DMS 273 treated with DMSO at 0.1 percent for 48 hours (cell line): ENCODE measurements at regions not wholly inside any gene's neighbourhood (a gene's known extent, or its start where the extent isn't known, plus 50 kb on each side); places are given as distances from the start of the nearest gene placed in this dataset.

ENCODE experiments used
- DNase-seq: peaks from one replicate; lab custom pipeline; 2025; lab: John Stamatoyannopoulos, UW

DNA sequence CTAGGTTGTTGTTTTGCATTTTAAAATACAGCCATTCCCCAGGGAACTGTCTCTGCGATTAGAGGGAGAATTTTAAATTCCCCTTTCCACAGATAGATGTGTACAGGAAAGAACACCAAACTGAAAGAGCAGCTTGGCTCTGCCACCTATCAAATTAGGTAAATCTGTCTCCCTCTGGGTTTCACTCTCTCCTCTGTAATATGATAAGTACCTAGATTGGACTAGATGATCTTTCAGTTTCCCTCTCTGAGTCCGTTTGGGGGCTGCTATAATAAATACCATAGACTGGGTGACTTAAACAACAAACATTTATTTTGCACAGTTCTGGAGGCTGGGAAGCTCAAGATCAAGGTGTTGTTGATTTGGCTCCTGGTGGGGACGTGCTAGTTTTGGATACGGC lies 186.0 kb downstream of the KIF20B start:
- DNase-seq = no peak

DNA sequence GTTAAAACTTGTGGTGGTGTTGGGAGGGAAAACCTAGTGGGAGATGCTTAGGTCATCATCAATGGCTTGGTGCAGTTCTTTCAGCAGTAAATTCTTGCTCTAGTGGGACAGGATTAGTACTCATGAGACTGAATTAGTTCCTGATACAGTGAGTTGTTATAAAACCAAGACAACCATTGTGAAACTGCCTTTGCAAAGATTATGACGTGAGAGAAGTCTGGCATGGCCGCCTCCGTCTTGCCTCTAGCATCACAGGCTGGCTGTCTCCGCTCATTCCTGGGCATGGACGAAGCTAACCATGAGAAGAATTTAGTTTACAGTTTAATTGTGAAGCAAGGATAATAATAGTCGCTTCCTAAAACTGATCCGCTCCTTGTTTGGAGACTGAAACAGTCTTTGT lies 186.4 kb downstream of the KIF20B start:
- no peak for DNase-seq

DNA sequence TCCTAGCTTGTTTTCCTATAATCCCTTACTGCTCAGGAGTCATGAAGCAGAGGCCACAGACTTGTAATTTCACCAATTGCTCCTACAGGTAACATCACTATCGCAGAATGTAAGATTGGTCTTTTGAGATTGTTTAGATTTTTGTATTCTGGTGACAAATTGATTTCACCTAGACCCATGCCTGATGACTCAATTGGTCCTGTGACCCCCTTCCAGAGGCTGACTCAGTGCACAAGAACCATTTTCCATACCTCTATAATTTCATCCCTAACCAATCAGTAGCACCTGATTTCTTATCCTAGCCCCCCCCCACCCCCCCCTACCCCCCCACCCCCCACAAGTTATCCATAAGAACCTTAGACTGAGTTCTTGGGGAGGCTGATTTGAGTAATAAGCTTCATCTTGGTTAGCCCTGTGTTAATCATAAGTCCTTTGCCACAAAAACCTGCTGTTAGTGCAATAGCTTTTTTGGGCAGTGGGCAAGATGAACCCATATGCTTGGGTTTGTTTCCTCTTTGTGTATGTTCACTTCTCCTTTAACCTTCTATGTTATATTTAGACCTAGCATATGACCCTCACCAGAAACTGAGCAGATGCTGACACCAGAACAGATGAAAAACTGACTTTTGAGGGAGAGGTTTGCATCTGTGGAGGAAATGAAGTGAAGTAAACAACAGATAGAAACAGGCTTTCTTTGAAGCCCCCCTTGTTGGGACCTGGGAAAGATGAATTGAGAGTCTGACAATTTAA lies 187.1 kb downstream of the KIF20B start:
- DNase-seq = no peak

DNA sequence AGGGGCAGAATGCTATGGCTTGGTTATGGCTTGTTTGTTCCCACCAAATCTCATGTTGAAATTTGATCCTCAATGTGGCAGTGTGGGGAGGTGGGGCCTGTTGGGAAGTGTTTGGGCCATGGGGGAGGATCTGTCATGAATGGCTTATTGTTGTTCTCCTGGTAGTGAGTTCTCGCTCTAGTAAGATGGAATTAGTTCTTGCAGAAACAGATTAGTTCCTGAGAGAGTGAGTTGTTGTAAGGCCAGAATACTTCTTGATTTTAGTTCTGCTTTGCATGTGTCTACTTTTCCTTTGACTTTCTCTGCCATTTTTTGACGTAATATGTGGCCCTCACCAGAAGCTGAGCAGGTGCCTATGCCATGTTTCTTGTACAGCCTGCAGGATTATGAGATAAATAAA lies 188.2 kb downstream of the KIF20B start:
- no peak for DNase-seq

DNA sequence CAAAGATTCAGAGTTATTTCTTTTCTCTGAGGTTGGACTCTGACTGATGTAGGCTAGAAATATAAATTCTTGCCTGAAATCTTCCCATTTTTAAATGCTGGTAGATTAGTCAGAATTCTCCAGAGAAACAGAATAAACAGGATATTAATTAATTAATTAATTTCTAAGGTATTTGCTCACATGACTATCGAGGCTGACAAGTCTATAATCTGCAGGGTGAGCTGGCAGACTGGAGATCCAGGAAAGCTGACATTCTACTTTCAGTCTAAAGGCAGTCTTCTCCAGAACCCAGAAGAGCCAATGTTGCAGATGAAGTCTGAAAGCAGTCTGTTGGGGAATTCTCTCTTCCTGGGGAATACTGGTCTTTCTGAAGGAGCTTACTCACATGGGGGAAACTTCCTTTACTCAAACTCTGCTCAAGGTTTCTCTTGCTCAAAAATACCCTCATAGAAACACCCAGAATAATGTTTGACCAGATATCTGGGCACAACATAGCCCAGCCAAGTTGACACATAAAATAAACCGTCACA lies 189.7 kb downstream of the KIF20B start:
- no peak for DNase-seq

DNA sequence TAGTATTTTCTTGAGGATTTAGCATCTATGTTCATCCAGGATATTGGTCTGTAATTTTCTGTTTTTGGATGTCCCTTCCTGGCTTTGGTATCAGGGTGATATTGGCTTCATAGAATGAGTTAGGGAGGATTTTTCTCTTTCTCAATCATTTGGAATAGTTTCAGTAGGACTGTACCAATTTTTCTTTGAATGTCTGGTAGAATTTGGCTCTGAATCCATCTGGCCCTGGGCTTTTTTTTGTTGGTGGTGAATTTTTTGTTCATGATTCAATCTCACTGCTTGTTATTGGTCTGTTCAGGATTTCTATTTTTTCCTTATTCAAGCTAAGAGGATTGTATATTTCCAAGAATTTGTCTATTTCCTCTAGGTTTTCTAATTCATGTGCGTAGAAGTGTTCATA lies 192.7 kb downstream of the KIF20B start:
- DNase-seq = no peak

DNA sequence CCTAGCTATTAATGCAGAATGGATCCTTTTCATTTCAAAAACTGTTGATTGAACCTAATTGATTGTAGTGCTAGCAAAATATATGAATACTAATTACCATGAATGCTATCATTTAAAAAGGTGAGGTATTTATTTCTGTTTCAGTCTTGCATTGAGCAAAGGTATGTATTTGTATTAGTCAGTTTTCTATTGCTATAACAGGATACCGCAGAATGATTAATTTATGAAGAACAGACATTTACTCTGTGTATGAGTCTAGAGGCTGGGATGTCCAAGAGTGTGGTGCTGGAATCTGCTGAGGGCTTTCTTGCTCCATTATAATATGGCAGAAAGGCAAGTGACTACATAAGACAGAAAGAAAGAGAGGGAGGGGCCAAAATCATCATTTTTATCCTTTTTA lies 199.2 kb downstream of the KIF20B start:
- DNase-seq = no peak

DNA sequence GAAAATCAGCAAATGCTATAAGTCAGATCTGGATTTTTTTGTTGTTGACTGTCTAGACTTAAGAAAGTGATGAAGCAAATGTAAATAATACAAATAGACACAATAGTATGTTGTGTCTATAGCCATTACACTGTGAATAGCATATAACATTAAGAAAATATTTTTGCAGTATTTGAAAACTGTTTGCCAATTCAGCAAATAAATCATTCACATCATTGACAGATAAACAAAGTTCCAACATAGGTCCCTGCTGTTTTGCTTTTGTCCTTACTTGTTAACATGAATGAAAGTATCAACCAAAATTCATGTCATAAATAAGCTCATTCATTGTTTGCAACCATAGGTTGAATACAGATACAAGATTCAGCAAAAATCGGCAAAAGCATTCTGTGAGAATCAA lies 200.5 kb downstream of the KIF20B start:
- DNase-seq = no peak

DNA sequence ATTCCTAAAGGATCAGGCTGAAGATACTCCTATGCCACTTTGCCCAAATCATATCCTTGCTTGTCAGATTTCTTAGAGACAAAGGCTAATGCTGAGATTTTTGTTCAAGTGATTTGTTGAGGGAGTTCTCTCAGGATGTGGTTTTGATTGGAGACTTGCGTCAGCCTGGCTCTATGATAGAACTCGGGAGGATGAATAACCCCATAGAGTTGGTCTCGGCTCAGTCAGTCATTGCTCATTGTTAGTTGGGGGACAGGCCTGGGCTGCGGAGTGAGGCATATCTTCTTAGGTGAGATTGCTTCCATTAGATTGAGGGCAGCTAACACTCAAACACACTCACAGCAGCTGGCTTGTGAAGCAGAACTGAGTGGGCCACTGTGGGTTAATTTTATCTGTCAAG lies 203.4 kb downstream of the KIF20B start:
- no peak for DNase-seq

DNA sequence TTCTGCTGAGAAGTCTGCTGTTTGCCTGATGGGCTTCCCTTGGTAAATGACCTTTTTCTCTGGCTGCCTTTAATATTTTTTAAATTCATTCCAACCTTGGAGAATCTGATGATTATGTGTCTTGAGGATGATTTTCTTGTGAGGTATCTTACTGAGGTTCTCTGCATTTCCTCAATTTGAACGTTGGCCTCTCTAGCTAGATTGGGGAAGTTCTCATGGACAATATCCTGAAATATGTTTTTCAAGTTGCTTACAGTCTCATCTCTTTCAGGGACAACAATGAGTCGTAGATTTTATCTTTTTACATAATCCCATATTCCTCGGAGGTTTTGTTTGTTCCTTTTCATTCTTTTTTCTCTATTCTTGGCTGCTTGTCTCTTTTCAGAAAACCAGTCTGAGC lies 208.4 kb downstream of the KIF20B start:
- DNase-seq = no peak

DNA sequence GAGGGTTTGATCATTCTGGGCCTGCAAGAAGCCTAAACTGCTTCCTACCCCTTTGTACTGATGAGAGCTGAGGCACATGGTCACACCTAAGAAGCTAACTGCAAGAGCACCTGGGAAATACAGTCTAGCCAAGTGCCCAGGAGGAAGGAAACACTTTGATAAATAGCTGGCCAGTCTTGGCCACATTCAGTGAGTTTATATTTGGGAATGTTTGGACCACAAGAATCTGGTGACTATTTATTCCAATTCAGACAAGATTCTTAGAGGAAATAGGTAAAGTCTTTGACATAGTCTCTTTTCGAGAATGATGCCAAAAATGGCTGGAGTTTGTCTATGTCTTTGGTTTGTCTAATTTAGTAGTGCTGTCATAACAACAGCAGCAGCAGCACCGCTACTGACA lies 213.6 kb downstream of the KIF20B start:
- DNase-seq = no peak

DNA sequence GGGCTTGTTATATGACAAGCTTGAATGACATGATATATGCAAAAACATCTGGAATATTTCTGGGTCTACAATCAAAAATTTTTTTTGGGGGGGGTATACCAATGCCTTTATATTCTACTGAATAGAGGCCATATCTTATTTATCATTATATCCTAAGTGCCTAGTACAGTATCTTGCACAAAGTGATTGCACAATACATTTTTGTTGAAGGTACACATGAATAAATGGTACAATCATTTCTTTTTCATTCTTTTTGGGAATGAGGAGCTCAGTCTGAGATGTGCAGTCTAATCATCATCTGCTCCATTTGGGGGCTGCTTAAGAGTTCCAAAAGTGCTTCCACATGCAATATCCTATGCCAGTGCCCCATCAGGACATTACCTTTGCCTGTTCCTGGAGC lies 214.6 kb downstream of the KIF20B start:
- no peak for DNase-seq

DNA sequence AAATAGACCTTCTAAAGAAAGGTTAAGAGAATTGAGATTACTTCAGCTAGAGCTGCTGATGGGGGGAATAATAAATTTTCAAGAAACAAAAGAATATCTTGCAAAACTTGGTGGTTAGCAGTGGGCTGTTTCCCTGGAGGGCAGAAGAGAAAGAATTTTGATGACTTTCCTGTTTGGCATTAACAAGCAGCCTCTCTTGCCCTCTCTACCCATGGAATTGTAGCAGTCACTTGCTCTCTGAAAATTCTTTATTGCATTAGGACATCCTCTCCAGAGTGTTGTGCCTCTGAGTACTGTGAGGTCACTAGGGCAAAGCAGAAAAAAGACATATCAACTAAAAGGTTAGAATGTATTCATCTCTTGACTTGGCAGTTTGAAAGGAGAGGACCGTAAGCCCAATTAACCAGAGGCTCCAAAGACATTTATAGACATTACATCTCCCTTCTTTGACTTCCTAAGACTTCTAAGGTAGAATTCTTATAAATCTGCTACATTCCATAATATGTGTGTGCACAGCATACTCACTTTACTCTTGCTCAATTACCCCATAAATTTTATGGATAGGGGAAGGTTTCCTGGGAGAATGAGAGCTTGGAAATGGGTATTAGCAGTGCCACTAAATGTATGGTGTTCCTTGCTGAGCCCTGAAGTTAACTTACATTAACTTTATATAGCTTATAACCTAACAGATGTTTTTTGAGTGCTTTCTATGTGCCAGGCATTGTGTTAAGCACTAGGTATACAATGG lies 215.3 kb downstream of the KIF20B start:
- DNase-seq = no peak

DNA sequence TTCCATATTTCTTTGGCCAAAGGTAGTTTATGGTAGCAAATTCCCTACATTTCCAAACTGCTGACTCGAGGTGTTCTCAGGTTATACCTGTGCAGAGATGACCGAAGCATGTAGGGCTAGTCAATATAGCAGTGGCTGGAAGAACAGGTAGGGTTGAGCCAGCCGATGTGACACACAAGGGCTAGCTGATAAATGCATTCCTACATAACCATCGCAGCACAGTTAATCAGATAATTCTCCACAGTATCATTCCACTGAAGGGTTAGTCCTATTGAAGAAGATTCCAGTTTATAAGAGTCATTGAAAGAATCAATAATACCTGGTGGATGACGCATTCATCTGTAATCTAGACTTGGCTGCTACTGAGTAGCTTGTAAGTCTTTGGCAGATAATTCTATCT lies 220.0 kb downstream of the KIF20B start:
- no peak for DNase-seq

DNA sequence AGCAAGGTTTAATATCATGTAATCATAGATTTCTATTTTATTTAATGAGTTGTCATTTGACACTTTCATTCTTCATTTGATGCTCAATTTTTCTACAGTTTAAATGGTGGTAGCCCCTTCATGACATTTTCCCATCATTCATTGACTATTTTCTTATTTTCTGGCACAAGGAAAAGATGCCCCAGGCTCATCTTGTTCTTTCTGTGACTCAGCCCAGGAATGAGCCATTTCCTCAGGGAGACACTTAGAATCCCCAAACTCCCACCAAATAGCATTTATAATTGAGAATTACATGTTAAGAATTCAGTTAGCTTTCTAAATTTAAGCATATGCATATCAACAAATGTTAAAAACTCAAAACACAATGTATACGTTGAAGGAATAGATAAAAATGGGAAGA lies 222.3 kb downstream of the KIF20B start:
- DNase-seq = no peak

DNA sequence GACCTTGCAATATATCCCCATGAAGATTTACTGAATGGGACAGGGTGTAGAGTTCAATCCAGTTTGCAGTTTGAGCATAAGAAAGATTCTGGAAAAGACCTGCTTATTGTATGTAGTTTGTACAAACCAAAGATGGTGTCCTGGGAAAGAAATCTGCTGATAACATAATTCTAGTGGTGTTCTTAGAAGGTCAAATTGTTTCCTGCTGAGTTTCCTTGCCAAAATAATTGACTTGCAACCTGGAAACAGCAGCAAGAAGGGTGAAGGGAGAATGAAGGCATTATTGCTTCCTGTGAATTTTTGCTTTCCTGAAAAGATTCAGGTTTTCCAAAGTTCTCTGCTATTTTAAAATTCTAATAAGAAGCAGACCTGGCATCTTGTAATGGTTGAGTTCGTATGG lies 222.9 kb downstream of the KIF20B start:
- DNase-seq = no peak

DNA sequence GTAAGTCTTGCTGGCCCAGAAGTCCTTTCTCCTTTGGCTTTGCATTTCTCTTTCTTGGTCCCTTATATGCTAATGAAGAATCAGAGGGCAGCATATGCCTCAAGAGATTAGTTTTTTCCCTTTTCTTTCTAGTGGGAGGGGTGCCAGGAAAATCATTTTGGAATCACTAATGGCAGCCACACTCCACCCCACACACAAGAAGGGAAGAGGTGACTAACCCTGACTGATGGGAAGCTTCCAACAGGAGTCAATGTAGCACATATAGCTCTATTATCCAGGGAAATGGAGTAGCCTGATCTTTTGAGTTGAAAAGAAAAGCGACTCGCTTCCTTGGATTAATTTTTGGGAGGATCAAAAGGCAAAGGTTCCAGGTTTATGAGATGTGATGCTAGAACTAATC lies 225.3 kb downstream of the KIF20B start:
- DNase-seq = no peak

DNA sequence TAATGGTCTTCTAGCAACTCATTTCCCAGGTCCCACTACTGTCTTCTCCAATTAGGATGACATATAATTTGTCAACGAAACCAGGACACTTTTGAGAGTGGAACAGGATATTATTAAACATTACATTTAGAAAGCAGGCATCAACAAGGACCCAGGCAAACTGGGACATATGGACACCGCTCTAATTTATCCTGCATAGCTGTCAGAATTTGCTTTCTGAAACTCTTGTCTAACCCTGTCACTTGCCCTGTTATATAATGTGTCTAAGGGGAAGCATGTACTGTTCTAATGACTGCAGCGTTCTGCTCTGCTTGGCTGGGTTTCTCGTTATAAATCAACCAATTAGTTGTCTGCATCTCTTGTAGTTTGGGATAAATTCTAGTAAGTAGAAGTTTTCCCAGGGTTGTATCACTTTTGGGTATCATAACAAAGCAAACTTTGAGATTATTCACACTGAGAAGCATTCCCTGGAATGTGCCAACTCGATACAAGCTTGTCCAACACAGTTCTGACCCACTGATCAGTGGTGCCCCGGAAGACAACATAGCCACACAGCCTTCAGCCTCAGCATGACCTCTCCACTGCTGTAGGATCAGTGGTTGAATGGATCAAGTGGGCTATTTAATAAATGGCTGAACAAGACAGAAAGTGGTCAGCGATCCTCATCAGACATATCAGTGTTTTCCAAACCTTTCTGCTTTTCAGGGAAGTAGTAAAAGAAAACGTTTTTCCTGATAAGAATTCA lies 228.1 kb downstream of the KIF20B start:
- no peak for DNase-seq

DNA sequence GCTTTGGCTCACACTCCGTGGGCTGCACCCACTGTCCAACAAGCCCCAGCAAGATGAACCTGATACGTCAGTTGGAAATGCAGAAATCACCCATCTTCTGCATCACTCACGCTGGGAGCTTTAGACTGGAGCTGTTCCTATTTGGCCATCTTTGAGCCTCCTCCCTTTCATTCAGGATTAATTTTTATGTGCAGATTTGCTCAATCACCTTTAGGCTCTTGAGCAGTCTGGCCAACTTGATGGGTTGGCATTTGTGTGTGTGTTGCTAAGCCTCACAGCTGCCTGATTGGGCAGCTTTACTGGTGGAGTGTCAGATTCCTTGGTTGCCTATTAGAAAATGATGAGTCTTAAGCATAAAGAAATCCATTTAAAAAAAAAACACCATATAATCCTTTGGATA lies 236.1 kb downstream of the KIF20B start:
- DNase-seq = no peak

DNA sequence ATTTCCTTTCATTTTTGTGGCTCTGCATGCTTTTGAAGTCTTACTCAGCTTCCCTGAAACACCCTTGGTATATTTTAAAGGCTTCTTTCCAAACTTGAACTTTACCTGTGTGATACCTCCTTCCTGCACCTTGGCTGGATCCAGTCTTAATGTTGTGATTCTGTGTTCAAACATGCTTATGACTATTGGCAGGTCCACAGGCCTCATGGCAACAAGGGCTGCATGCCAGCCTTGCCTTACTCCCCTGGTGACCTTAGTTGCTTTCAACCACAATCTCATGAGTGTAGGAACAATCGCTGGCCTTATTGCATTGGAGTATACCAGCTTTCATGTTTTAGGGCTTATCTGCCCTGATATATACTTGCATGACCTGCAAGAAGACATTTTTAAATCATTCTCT lies 238.7 kb downstream of the KIF20B start:
- no peak for DNase-seq

DNA sequence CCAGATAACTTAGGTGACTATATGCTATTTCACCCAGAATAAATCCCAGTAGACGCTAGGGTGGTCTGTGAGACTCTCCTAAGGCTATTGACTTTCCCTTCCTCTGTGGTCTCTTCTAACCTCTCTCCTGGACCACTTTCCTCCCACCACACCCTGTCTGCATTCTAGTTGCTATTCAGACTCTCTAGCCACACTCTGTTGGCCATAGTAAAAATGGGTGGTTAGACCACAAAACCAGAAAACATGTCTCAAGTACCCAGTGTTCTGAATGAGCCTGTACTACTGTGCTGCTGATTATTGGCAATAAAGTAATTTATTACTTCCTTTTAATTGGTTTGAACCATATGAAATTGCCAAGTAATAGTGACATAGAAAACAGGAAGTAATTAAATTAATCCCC lies 240.8 kb downstream of the KIF20B start:
- no peak for DNase-seq

DNA sequence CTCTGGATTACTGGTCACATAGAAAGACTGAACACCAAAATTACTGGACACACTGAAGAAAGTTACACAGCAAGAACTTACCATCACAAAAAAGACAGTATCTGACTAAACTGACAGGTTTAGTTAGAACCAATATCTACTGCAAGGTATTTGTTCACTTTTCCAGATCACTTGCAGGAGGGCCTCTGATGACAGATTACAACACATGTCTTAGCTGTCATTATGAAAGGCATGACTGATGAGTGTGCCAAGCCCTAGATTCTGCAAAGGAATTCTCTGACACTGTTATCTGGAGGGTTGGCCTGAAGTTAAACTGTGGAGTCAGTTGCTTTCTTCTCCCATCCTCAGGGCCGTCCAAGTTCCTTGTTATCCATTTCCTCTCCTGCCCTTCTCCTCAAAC lies 242.7 kb downstream of the KIF20B start:
- DNase-seq = no peak

DNA sequence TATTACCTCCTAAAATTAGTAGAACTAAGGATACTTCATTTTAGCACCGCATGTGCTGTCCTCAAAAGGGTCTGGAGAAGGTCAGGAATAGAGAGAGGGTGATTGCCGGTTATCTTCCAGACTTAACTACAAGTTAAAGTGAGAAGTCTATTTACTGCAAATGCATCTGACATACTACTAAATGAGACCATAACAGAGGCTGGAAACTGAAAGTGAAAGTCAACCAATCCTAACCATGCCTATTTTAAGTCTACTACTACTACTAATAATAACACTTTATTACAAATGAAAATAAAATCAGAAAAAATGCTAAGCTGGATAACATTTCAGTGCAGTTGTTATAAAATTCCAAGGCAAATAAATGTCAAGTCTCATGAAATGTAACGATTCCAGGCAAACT lies 244.7 kb downstream of the KIF20B start:
- DNase-seq = no peak
